ENCODE measurements at regions not wholly inside any gene's neighbourhood (a gene's known extent, or its start where the extent isn't known, plus 50 kb on each side); places are given as distances from the start of the nearest gene placed in this dataset.
A peak's percentile ranks its signal among the peaks of the same experiment; 100 is the strongest.

- TF ChIP-seq BHLHE40 (IDR thresholded peaks at IDR 0.05; ENCODE audit: low read depth, low read length) (peak; percentile 70), USF2 (IDR thresholded peaks at IDR 0.05; ENCODE audit: low read depth, low read length) (no peak), RAD21 (IDR thresholded peaks at IDR 0.05; ENCODE audit: low read length) (0 out of 2 replicates have a peak, but pooled peaks have one; percentile 2), MAFK (IDR thresholded peaks at IDR 0.05; ENCODE audit: low read depth, low read length) (peak; percentile 90), NFE2L2 (IDR thresholded peaks at IDR 0.05; ENCODE audit: low read depth, low read length) (no peak), FOS (IDR thresholded peaks at IDR 0.05; ENCODE audit: low read depth, low read length) (peak; percentile 86), MAZ (IDR thresholded peaks at IDR 0.05; ENCODE audit: borderline replicate concordance, low read depth, low read length) (no peak; the same call in 1 of the 2 replicates), CHD1 (IDR thresholded peaks at IDR 0.05; ENCODE audit: low read depth, low read length) (no peak), SMC3 (IDR thresholded peaks at IDR 0.05; ENCODE audit: low read depth, low read length) (peak; percentile 12; the same call in 1 of the 2 replicates), CEBPB (IDR thresholded peaks at IDR 0.05; ENCODE audit: low read depth, low read length) (peak; percentile 99), POLR2A (IDR thresholded peaks at IDR 0.05; ENCODE audit: low read depth, low read length) (no peak; the same call in 1 of the 2 replicates), RCOR1 (IDR thresholded peaks at IDR 0.05; ENCODE audit: insufficient replicate concordance, low read length) (peak; percentile 46), MXI1 (IDR thresholded peaks at IDR 0.05; ENCODE audit: borderline replicate concordance, low read depth, low read length) (peak; percentile 33; the same call in 1 of the 2 replicates), RFX5 (IDR thresholded peaks at IDR 0.05; ENCODE audit: low read depth, low read length) (no peak)
- H3K4ac ChIP-seq (ENCODE audit: low read depth, low read length) = peak overlapping the region; percentile 78; the same call in 1 of the 2 replicates
- H3K9me1 ChIP-seq (ENCODE audit: insufficient read depth, low read length) = peaks cover 13% of the 10 kb centered on the region; the same call in 1 of the 2 replicates
- no peaks in the 10 kb centered on the region for H3K79me1 ChIP-seq (ENCODE audit: low read depth in 1 of 2, low read length in 2 of 2)
- no peak overlapping the region for H2AFZ ChIP-seq (replicated peaks; ENCODE audit: low read length, poor library complexity)
- H4K91ac ChIP-seq (ENCODE audit: insufficient read depth, low read depth, low read length) = 0 out of 2 replicates have a peak overlapping the region, but pooled peaks have one; percentile 61
- peak overlapping the region; percentile 91 for H2BK20ac ChIP-seq (ENCODE audit: low read depth, low read length)
- H2BK5ac ChIP-seq (ENCODE audit: low read depth, low read length, poor library complexity, severe bottlenecking) = peak overlapping the region; percentile 97
- H3K23ac ChIP-seq (ENCODE audit: low read depth, low read length) = peak overlapping the region; percentile 90; the same call in 1 of the 2 replicates
- DNase-seq (peak; percentile 100), ATAC-seq (ENCODE audit: low read depth) (peak; percentile 89)
- no peaks in the 10 kb centered on the region for H3K36me3 ChIP-seq (ENCODE audit: control insufficient read depth, insufficient read depth, low read length)
- 0% methylated on average over 2 of the region's 5 CpGs; no CpG with 5 or more reads in 1 of the 2 experiments for WGBS, 2 experiments (ENCODE audit: extremely low coverage in 2 of 2, insufficient read length in 1 of 2)
- peak overlapping the region; percentile 99 for H2BK120ac ChIP-seq (ENCODE audit: low read depth, low read length)
- intact Hi-C loops (cut with micrococcal nuclease) (loop anchor here (2.0 to 5.0 kb wide), 3 partner anchors 121 to 833 kb away; no protein-coding TSS in a partner anchor), in situ Hi-C loops (cut with MboI; ENCODE audit: low sequenced_read_pairs) (loop anchor here (5.0 kb wide), 1 partner anchor 116 kb away; no protein-coding TSS in a partner anchor), dilution Hi-C loops (cut with HindIII; ENCODE audit: low sequenced_read_pairs, unreplicated experiment) (no loop called here)
- BruUV-seq (replicated peaks) = no TSS peak
- H3K4me1 ChIP-seq (ENCODE audit: control insufficient read depth, insufficient read depth, low read length) = peaks cover 9% of the 10 kb centered on the region
- H3K4me3 ChIP-seq (ENCODE audit: insufficient read depth, low read depth, low read length) = no peak overlapping the region
- H2BK15ac ChIP-seq (ENCODE audit: low read depth, low read length) = no peak overlapping the region
- ChIA-PET CTCF (interaction anchor here (0.6 to 1.3 kb wide), 3 partner anchors 10 to 519 kb away, joined by 3 to 4 read pairs (median 4); no protein-coding TSS in a partner anchor), POLR2A (ENCODE audit: unreplicated experiment) (no interaction called here)
- H3K27me3 ChIP-seq (ENCODE audit: control insufficient read depth, insufficient read depth, low read length) = no peaks in the 10 kb centered on the region
- no peak overlapping the region; the same call in 1 of the 2 replicates for H4K5ac ChIP-seq (ENCODE audit: low read depth, low read length)
- peak overlapping the region; percentile 16; the same call in 1 of the 2 replicates for H3K27ac ChIP-seq (ENCODE audit: insufficient read depth, low read length)
- peak overlapping the region; percentile 67; the same call in 1 of the 2 replicates for H3K9ac ChIP-seq (ENCODE audit: low read depth, low read length)
- no peak overlapping the region for H2AK5ac ChIP-seq (ENCODE audit: low read depth, low read length)
- H2AK9ac ChIP-seq (replicated peaks; ENCODE audit: low read depth, low read length, poor library complexity) = no peak overlapping the region
- H3K18ac ChIP-seq (ENCODE audit: low read depth, low read length) = peak overlapping the region; percentile 93
- H4K8ac ChIP-seq (ENCODE audit: low read depth in 2 of 2, low read length in 2 of 2) = peak overlapping the region; percentile 45 to 87; a peak in 2 of 4 replicates
- H3K4me2 ChIP-seq (ENCODE audit: low read depth, low read length) = peak overlapping the region; percentile 60; the same call in 1 of the 2 replicates
- H3K9me3 ChIP-seq (ENCODE audit: control insufficient read depth, insufficient read depth, low read length) = no peaks in the 10 kb centered on the region
- H3K14ac ChIP-seq (replicated peaks; ENCODE audit: low read depth, low read length) = no peak overlapping the region
- peak overlapping the region; percentile 82 for H3K56ac ChIP-seq (ENCODE audit: extremely low read depth, insufficient read depth, low read length)
- no peaks in the 10 kb centered on the region for H4K20me1 ChIP-seq (ENCODE audit: insufficient read depth, low read length)
Observed at GRCh38 chr2:157173740-157174184, 83.7 kb upstream of the GALNT5 start.

All from IMR-90 (cell line).